Astrocyte (in vitro differentiated cells and primary cell): ENCODE measurements at regions not wholly inside any gene's neighbourhood (a gene's known extent, or its start where the extent isn't known, plus 50 kb on each side); places are given as distances from the start of the nearest gene placed in this dataset.

Experiments used
- DNase-seq: peaks from one replicate; pipeline ENCODE4 v3.0.0-alpha.2; 2010; ENCODE audit warnings: low read depth
- FAIRE-seq: peaks from 2 replicates; lab custom pipeline; 2011; peaks lifted over from hg19 to GRCh38; lab: Jason Lieb, UNC
- H2AFZ ChIP-seq: 2 replicates; pipeline ENCODE4 v1.6.0; 2012; ENCODE audit warnings: low read depth, low read length, inconsistent platforms
- H3K27ac ChIP-seq: 2 replicates; pipeline ENCODE4 v1.5.1; 2011; ENCODE audit warnings: low read depth, low read length, inconsistent platforms
- H3K27me3 ChIP-seq: 2 replicates; pipeline ENCODE4 v1.6.0; 2011; ENCODE audit warnings: low read length, inconsistent platforms; ENCODE audit not compliant: insufficient read depth
- H3K36me3 ChIP-seq: 2 replicates; pipeline ENCODE4 v1.5.1; 2011; ENCODE audit warnings: low read length, inconsistent platforms; ENCODE audit not compliant: insufficient read depth
- H3K4me1 ChIP-seq: 2 replicates; pipeline ENCODE4 v1.5.1; 2011; ENCODE audit warnings: low read length, inconsistent platforms; ENCODE audit not compliant: insufficient read depth
- H3K4me2 ChIP-seq: 2 replicates; pipeline ENCODE4 v1.6.0; 2012; ENCODE audit warnings: low read length, inconsistent platforms
- H3K4me3 ChIP-seq: 2 replicates; pipeline ENCODE4 v1.5.1; 2011; ENCODE audit warnings: low read depth, mild to moderate bottlenecking, low read length, inconsistent platforms; ENCODE audit not compliant: insufficient read depth
- H3K79me2 ChIP-seq: 2 replicates; pipeline ENCODE4 v1.6.0; 2012; ENCODE audit warnings: mild to moderate bottlenecking, low read length, inconsistent platforms; ENCODE audit not compliant: insufficient read depth
- H3K9ac ChIP-seq: 2 replicates; pipeline ENCODE4 v1.6.0; 2012; ENCODE audit warnings: mild to moderate bottlenecking, low read length, inconsistent platforms
- H3K9me3 ChIP-seq: 2 replicates; pipeline ENCODE4 v1.5.1; 2012; ENCODE audit warnings: low read depth, mild to moderate bottlenecking, low read length, inconsistent platforms; ENCODE audit not compliant: insufficient read depth
- H4K20me1 ChIP-seq: 2 replicates; pipeline ENCODE4 v1.6.0; 2012; ENCODE audit warnings: low read length, inconsistent platforms; ENCODE audit not compliant: insufficient read depth
- H3K27ac Mint-ChIP-seq: one replicate; pipeline ENCODE4 v1.8.0; 2021; ENCODE audit warnings: mild to moderate bottlenecking, mixed read lengths; ENCODE audit not compliant: unreplicated experiment
- H3K27me3 Mint-ChIP-seq: one replicate; pipeline ENCODE4 v1.8.0; 2021; ENCODE audit warnings: low read depth, mixed read lengths; ENCODE audit not compliant: unreplicated experiment
- H3K36me3 Mint-ChIP-seq: one replicate; pipeline ENCODE4 v1.8.0; 2021; ENCODE audit warnings: low read depth, mixed read lengths; ENCODE audit not compliant: unreplicated experiment
- H3K4me1 Mint-ChIP-seq: one replicate; pipeline ENCODE4 v1.8.0; 2021; ENCODE audit warnings: low read depth, mixed read lengths; ENCODE audit not compliant: unreplicated experiment
- H3K4me3 Mint-ChIP-seq: one replicate; pipeline ENCODE4 v1.8.0; 2021; ENCODE audit warnings: mild to moderate bottlenecking, moderate library complexity, mixed read lengths; ENCODE audit not compliant: unreplicated experiment
- H3K9me3 Mint-ChIP-seq: one replicate; pipeline ENCODE4 v1.8.0; 2021; ENCODE audit warnings: mild to moderate bottlenecking, mixed read lengths; ENCODE audit not compliant: unreplicated experiment
- EZH2 ChIP-seq: IDR thresholded peaks from 2 replicates; pipeline ENCODE4 v1.6.1; 2012; ENCODE audit warnings: mild to moderate bottlenecking, low read length, inconsistent platforms; ENCODE audit not compliant: insufficient read depth
- TF ChIP-seq, protein P1 (sequence below): IDR thresholded peaks from 2 replicates; pipeline ENCODE4 v1.5.1; 2011; ENCODE audit warnings: low read depth, mild to moderate bottlenecking, inconsistent platforms, low read length, moderate library complexity; ENCODE audit not compliant: insufficient read depth

GRCh38 chr14:42802346-42802745 is 1195.7 kb downstream of the LRFN5 start:
- no peak overlapping the region for H2AFZ ChIP-seq
- DNase-seq (no peak), FAIRE-seq (no peak)
- H3K27ac ChIP-seq: no peak overlapping the region
- H3K9ac ChIP-seq: no peak overlapping the region
- no peak overlapping the region for H3K4me3 Mint-ChIP-seq
- no peaks in the 10 kb centered on the region for H3K27me3 Mint-ChIP-seq
- no peaks in the 10 kb centered on the region for H4K20me1 ChIP-seq
- H3K4me2 ChIP-seq: no peak overlapping the region
- H3K27ac Mint-ChIP-seq: no peak overlapping the region
- no peaks in the 10 kb centered on the region for H3K9me3 Mint-ChIP-seq
- no peaks in the 10 kb centered on the region for H3K79me2 ChIP-seq
- no peaks in the 10 kb centered on the region for H3K9me3 ChIP-seq
- H3K36me3 Mint-ChIP-seq: no peaks in the 10 kb centered on the region
- no peak overlapping the region for H3K4me3 ChIP-seq
- no peaks in the 10 kb centered on the region for H3K4me1 Mint-ChIP-seq
- no peaks in the 10 kb centered on the region for H3K36me3 ChIP-seq
- TF ChIP-seq, protein P1, sequence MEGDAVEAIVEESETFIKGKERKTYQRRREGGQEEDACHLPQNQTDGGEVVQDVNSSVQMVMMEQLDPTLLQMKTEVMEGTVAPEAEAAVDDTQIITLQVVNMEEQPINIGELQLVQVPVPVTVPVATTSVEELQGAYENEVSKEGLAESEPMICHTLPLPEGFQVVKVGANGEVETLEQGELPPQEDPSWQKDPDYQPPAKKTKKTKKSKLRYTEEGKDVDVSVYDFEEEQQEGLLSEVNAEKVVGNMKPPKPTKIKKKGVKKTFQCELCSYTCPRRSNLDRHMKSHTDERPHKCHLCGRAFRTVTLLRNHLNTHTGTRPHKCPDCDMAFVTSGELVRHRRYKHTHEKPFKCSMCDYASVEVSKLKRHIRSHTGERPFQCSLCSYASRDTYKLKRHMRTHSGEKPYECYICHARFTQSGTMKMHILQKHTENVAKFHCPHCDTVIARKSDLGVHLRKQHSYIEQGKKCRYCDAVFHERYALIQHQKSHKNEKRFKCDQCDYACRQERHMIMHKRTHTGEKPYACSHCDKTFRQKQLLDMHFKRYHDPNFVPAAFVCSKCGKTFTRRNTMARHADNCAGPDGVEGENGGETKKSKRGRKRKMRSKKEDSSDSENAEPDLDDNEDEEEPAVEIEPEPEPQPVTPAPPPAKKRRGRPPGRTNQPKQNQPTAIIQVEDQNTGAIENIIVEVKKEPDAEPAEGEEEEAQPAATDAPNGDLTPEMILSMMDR: no peak
- no peak for TF ChIP-seq EZH2
- H3K4me1 ChIP-seq: no peaks in the 10 kb centered on the region
- H3K27me3 ChIP-seq: no peaks in the 10 kb centered on the region

DNA sequence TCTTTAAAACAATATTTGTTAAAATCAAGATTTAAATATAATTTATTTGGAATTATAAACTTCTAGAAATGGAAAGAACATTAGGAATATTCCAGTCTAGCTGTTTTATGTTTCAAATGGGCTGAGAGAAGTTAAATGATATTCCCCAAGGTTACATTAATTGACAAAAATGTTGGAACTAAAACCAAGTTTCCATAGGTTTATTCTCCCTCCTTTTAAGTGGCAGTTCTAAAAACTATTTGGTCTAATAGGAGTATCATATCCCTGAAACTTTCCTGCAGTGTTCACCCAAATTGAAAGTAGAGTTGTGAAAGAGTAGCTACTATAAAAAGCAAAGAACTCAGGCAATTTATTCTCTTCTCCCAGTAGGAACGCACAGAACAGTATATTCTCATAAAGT is 1185.5 kb downstream of the LRFN5 start:
- Histone ChIP-seq H3K4me1 (no peaks in the 10 kb centered on the region), H3K4me2 (no peak overlapping the region), H3K27me3 (no peaks in the 10 kb centered on the region), H3K4me3 (no peak overlapping the region), H3K9ac (no peak overlapping the region), H4K20me1 (no peaks in the 10 kb centered on the region), H3K9me3 (no peaks in the 10 kb centered on the region), H3K79me2 (no peaks in the 10 kb centered on the region), H3K36me3 (no peaks in the 10 kb centered on the region), H3K27ac (no peak overlapping the region), H2AFZ (no peak overlapping the region)
- TF ChIP-seq, protein P1: no peak
- TF ChIP-seq EZH2: no peak
- DNase-seq: no peak
- H3K27me3 Mint-ChIP-seq: no peaks in the 10 kb centered on the region
- no peaks in the 10 kb centered on the region for H3K36me3 Mint-ChIP-seq
- no peaks in the 10 kb centered on the region for H3K9me3 Mint-ChIP-seq
- no peaks in the 10 kb centered on the region for H3K4me1 Mint-ChIP-seq
- H3K4me3 Mint-ChIP-seq: no peak overlapping the region
- H3K27ac Mint-ChIP-seq: no peak overlapping the region
- FAIRE-seq: no peak

- H3K9me3 ChIP-seq: peaks cover 9% of the 10 kb centered on the region
- no peak overlapping the region for H3K4me2 ChIP-seq
- no peak for DNase-seq
- no peaks in the 10 kb centered on the region for H3K27me3 ChIP-seq
- TF ChIP-seq EZH2: no peak
- TF ChIP-seq, protein P1: no peak
- no peaks in the 10 kb centered on the region for H3K79me2 ChIP-seq
- Mint-ChIP-seq H3K27ac (no peak overlapping the region), H3K27me3 (no peaks in the 10 kb centered on the region), H3K4me3 (no peak overlapping the region), H3K4me1 (no peaks in the 10 kb centered on the region), H3K9me3 (peaks cover 14% of the 10 kb centered on the region), H3K36me3 (no peaks in the 10 kb centered on the region)
- no peak for FAIRE-seq
- no peaks in the 10 kb centered on the region for H4K20me1 ChIP-seq
- H3K9ac ChIP-seq: no peak overlapping the region
- no peaks in the 10 kb centered on the region for H3K36me3 ChIP-seq
- H3K4me3 ChIP-seq: no peak overlapping the region
- no peaks in the 10 kb centered on the region for H3K4me1 ChIP-seq
- H3K27ac ChIP-seq: no peak overlapping the region
- no peak overlapping the region for H2AFZ ChIP-seq
Measured at GRCh38 chr14:42782754-42783153, 1176.1 kb downstream of the LRFN5 start.
